Pancreas (tissue), 10 donors: ENCODE measurements at regions not wholly inside any gene's neighbourhood (a gene's known extent, or its start where the extent isn't known, plus 50 kb on each side); places are given as distances from the start of the nearest gene placed in this dataset.

Experiments used
- ATAC-seq, 4 donors: fragments of 200-7000 bp; cut with Tn5 transposase; one replicate each; pipeline versions ENCODE4 v1.8.0 to v1.9.1; 2020; ENCODE audit warnings: mild to moderate bottlenecking in 4 of 4, moderate library complexity in 4 of 4
- DNase-seq, 6 donors: peaks; one replicate each; pipeline ENCODE4 v3.0.0-alpha.2; 2020
- FAIRE-seq: peaks from 2 replicates; lab custom pipeline; 2012; peaks lifted over from hg19 to GRCh38; lab: Jason Lieb, UNC
- H3K27ac ChIP-seq, 4 donors: fragments of 200-600 bp; sonication (generic); 1 replicate in 3 of 4; 2 replicates in 1 of 4; pipeline versions ENCODE4 v1.5.0 to v1.8.0; 2020
- H3K27me3 ChIP-seq, 4 donors: fragments of 200-600 bp; one replicate each; pipeline ENCODE4 v1.8.0; 2021
- H3K36me3 ChIP-seq, 3 donors: fragments of 200-600 bp; sonication (generic) in 1 of 3; one replicate each; pipeline versions ENCODE4 v1.5.0 to v1.8.0; 2020 to 2021
- H3K4me1 ChIP-seq, 3 donors: fragments of 200-600 bp; one replicate each; pipeline ENCODE4 v1.8.0; 2021
- H3K4me3 ChIP-seq, 4 donors: fragments of 200-600 bp; sonication (generic) in 2 of 4; one replicate each; pipeline versions ENCODE4 v1.5.0 to v1.8.0; 2020 to 2021
- H3K9me3 ChIP-seq, 4 donors: fragments of 200-600 bp; one replicate each; pipeline ENCODE4 v1.8.0; 2021
- WGBS, 2 donors: extraction: QIAGEN DNeasy Blood & Tissue Kit; methylation state at CpG; one replicate each; pipeline ENCODE4 v1.1.7; 2013; 5-methylcytosine and 5-hydroxymethylcytosine counted together
- intact Hi-C, 3 donors: fragments of 100-400 bp; cut with DNase I; formaldehyde crosslinking; loops; one replicate each; pipeline versions ENCODE4 v1.11.1 to v1.14.2; 2022
- TF ChIP-seq, protein P1 (sequence below), 4 donors: fragments of 200-600 bp; sonication (generic) in 3 of 4; IDR thresholded peaks; one replicate each; pipeline versions ENCODE4 v1.5.0 to v1.8.0; 2021; ENCODE audit warnings: antibody characterized with exemption in 4 of 4
- donor health status: healthy with polysubstance abuse.
- donor health status: DM: no; HTN: no; CAD: no; lungs with moderate emphysema.
- donor health status: DM: no; HTN: no; CAD: no.
- donor health status: control.
- donor health status: control.
- donor health status: Bipolar disorder and iron deficiency.
- donor health status: DM: yes; HTN: yes; CAD: no.
- donor health status: DM: no; HTN: no; CAD: no.
- donor health status: DM: no; HTN: no; CAD: no.
- donor health status: DM: yes; HTN: yes; CAD: no.

DNA sequence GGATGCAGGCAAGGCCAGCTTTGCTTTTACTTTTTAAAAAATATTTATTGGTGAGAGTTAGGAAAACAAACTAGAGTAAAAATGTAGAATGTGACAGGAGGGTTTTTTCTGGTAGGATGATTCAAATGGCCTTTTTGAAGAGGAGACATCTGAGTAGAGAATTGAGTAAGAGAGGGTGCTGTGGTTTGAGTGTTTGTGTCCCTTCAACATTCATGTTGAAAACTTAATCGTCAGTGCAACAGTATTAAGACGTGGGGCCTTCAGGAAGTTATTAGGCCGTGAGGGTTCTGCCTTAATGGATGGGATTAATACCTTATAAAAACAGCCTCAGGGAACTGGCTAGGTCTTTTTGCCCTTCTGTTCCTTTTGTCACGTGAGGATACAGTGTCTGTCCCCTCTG, 288.8 kb upstream of the C11orf87 start:
- intact Hi-C loops: no loop called here

DNA sequence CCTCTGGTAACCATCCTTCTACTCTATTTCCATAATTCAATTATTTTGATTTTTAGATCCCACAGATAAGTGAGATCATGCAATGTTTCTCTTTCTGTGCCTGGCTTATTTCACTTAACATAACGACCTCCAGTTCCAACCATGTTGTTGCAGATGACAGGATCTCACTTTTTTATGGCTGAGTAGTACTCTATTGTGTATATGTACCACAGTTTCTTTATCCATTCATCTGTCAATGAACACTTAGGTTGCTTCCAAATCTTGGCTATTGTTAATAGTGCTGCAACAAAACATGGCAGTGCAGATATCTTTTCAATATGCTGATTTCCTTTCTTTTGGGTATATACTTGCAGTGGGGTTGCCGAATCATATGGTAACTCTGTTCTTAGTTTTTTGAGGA, 286.4 kb upstream of the C11orf87 start:
- FAIRE-seq: no peak
- no peaks in the 10 kb centered on the region for H3K36me3 ChIP-seq
- 52 to 68% methylated on average over 2 of the region's 2 CpGs for WGBS, 2 donors
- H3K4me3 ChIP-seq: no peak overlapping the region
- ATAC-seq: no peak
- no peaks in the 10 kb centered on the region for H3K4me1 ChIP-seq
- H3K9me3 ChIP-seq: no peaks in the 10 kb centered on the region
- DNase-seq: no peak
- H3K27ac ChIP-seq: no peak overlapping the region
- H3K27me3 ChIP-seq: no peaks in the 10 kb centered on the region
- TF ChIP-seq, protein P1, sequence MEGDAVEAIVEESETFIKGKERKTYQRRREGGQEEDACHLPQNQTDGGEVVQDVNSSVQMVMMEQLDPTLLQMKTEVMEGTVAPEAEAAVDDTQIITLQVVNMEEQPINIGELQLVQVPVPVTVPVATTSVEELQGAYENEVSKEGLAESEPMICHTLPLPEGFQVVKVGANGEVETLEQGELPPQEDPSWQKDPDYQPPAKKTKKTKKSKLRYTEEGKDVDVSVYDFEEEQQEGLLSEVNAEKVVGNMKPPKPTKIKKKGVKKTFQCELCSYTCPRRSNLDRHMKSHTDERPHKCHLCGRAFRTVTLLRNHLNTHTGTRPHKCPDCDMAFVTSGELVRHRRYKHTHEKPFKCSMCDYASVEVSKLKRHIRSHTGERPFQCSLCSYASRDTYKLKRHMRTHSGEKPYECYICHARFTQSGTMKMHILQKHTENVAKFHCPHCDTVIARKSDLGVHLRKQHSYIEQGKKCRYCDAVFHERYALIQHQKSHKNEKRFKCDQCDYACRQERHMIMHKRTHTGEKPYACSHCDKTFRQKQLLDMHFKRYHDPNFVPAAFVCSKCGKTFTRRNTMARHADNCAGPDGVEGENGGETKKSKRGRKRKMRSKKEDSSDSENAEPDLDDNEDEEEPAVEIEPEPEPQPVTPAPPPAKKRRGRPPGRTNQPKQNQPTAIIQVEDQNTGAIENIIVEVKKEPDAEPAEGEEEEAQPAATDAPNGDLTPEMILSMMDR (IDR thresholded peaks at IDR 0.05): no peak
- intact Hi-C loops: no loop called here

More for the DNA sequence above, 288.8 kb upstream of the C11orf87 start:
- H3K27me3 ChIP-seq: no peaks in the 10 kb centered on the region
- WGBS, 2 donors: 65 to 68% methylated on average over 4 of the region's 4 CpGs
- ATAC-seq (no peak), FAIRE-seq (no peak), DNase-seq (no peak)
- H3K36me3 ChIP-seq: no peaks in the 10 kb centered on the region
- TF ChIP-seq, protein P1 (IDR thresholded peaks at IDR 0.05): no peak
- no peaks in the 10 kb centered on the region for H3K4me1 ChIP-seq
- H3K9me3 ChIP-seq: no peaks in the 10 kb centered on the region
- no peak overlapping the region for H3K4me3 ChIP-seq
- H3K27ac ChIP-seq: no peak overlapping the region

GRCh38 chr11:109138196-109138595, 283.8 kb upstream of the C11orf87 start:
- FAIRE-seq (no peak), ATAC-seq (no peak), DNase-seq (no peak)
- Histone ChIP-seq H3K4me1 (no peaks in the 10 kb centered on the region), H3K27ac (no peak overlapping the region), H3K27me3 (no peaks in the 10 kb centered on the region), H3K36me3 (no peaks in the 10 kb centered on the region), H3K4me3 (no peak overlapping the region), H3K9me3 (no peaks in the 10 kb centered on the region)
- intact Hi-C loops: no loop called here
- TF ChIP-seq, protein P1 (IDR thresholded peaks at IDR 0.05): no peak

DNA sequence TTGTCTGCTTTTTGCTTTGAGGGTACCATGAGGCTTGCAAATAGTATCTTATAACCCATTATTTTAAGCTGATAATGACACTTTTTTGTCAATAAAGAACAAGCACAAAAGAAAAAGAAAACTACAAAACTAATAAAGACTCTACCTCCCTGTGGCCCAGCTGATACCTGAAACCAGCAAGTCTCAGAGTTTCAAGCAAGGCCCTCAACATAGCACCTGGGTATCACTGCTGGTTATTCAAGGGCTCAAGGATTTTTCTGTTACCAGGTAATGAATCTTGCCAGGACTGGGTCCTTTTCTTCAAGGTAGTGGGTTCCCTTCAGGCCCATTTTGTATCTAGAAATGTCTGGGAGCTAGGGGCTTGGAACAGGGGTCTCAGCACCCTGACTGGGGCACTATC, 281.6 kb upstream of the C11orf87 start:
- no peaks in the 10 kb centered on the region for H3K9me3 ChIP-seq
- FAIRE-seq: no peak
- ATAC-seq: no peak
- no peak overlapping the region for H3K4me3 ChIP-seq
- H3K27ac ChIP-seq: no peak overlapping the region
- intact Hi-C loops: no loop called here
- H3K36me3 ChIP-seq: no peaks in the 10 kb centered on the region
- no peaks in the 10 kb centered on the region for H3K4me1 ChIP-seq
- no peak for DNase-seq
- TF ChIP-seq, protein P1 (IDR thresholded peaks at IDR 0.05): no peak
- H3K27me3 ChIP-seq: no peaks in the 10 kb centered on the region

DNA sequence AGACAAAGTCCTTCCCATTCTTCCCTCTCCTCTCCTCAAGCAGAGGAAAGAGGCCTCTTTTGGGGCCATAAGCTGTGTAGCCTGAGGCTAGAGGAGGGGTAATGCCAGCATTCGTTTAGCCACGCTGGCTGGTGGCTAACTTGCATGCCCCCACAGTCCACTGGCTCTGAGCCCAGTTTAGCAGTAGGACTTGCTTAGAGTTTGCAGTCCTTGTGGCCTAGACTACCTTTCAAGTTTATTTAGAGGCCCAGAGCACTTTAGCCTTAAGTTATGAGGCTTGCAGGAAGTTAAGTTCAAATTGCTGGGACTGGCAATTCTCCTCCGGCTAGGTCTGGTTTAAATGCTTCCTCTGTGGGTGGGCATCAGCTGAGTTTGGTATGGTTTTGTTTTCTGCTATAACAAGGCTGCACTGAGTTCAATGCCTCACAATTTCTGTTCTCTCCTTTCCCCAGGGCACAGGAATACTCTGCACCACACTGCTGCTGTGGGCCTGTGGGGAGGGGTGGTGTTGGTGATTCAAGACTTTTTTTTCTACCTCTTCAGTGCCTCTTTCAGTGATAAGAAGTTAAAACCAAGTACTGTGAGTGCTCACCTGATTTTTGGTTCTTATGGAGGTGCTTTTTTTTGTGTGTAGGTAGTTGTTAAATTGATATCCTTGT, 281.0 kb upstream of the C11orf87 start:
- no peaks in the 10 kb centered on the region for H3K27me3 ChIP-seq
- H3K4me3 ChIP-seq: no peak overlapping the region
- DNase-seq: no peak
- TF ChIP-seq, protein P1 (IDR thresholded peaks at IDR 0.05): no peak
- no peak for ATAC-seq
- no peak for FAIRE-seq
- H3K27ac ChIP-seq: no peak overlapping the region
- no peaks in the 10 kb centered on the region for H3K36me3 ChIP-seq
- 84% methylated on average over 3 of the region's 3 CpGs for WGBS, 2 donors
- intact Hi-C loops: no loop called here
- no peaks in the 10 kb centered on the region for H3K4me1 ChIP-seq
- H3K9me3 ChIP-seq: no peaks in the 10 kb centered on the region
